ENCODE measurements at regions not wholly inside any gene's neighbourhood (a gene's known extent, or its start where the extent isn't known, plus 50 kb on each side); places are given as distances from the start of the nearest gene placed in this dataset.

- no peak for DNase-seq
- no peak overlapping the region for H2BK5ac ChIP-seq (ENCODE audit: low read length)
- no CpG with 5 or more reads among the region's 1 CpG for WGBS (ENCODE audit: extremely low coverage, insufficient coverage, low lambda C conversion rate)
- H2AK5ac ChIP-seq (ENCODE audit: low read length), result no peak overlapping the region
- no peak overlapping the region for H3K4ac ChIP-seq (ENCODE audit: low read depth, low read length)
- no peaks in the 10 kb centered on the region for H3K36me3 ChIP-seq (ENCODE audit: control insufficient read depth, insufficient read depth, low read length)
- H4K8ac ChIP-seq (ENCODE audit: low read depth, low read length), result no peak overlapping the region
- H2BK15ac ChIP-seq (replicated peaks; ENCODE audit: low read depth), result no peak overlapping the region
- no peak overlapping the region for H3K23ac ChIP-seq (ENCODE audit: low read length)
- no peaks in the 10 kb centered on the region for H3K79me1 ChIP-seq (ENCODE audit: low read length)
- no peaks in the 10 kb centered on the region for H3K79me2 ChIP-seq (ENCODE audit: control insufficient read depth, insufficient read depth, low read length)
- H3K4me1 ChIP-seq (ENCODE audit: control insufficient read depth, low read depth, low read length), result no peaks in the 10 kb centered on the region
- H3K4me2 ChIP-seq (ENCODE audit: low read length), result no peak overlapping the region
- H3K27me3 ChIP-seq (ENCODE audit: insufficient read depth, low read length, poor library complexity), result no peaks in the 10 kb centered on the region
- no peak overlapping the region for H2BK120ac ChIP-seq (ENCODE audit: low read depth, low read length)
- no peak overlapping the region for H3K27ac ChIP-seq (ENCODE audit: low read depth, low read length)
- no peak overlapping the region for H3K18ac ChIP-seq (ENCODE audit: low read length)
- no peak overlapping the region for H3K9ac ChIP-seq (ENCODE audit: low read length)
- no peak overlapping the region for H4K5ac ChIP-seq (ENCODE audit: low read length)
- H3K56ac ChIP-seq (ENCODE audit: low read length), result no peak overlapping the region
- H3K4me3 ChIP-seq (ENCODE audit: low read length), result no peak overlapping the region
Measured at GRCh38 chr4:130110770-130111169, 1014.8 kb downstream of the C4orf33 start.

GRCh38 chr4:130124066-130124465 is 1028.1 kb downstream of the C4orf33 start:
- no peak overlapping the region for H3K4ac ChIP-seq (ENCODE audit: low read depth, low read length)
- H3K36me3 ChIP-seq (ENCODE audit: control insufficient read depth, insufficient read depth, low read length), result no peaks in the 10 kb centered on the region
- H4K5ac ChIP-seq (ENCODE audit: low read length), result no peak overlapping the region
- no peaks in the 10 kb centered on the region for H3K27me3 ChIP-seq (ENCODE audit: insufficient read depth, low read length, poor library complexity)
- H3K18ac ChIP-seq (ENCODE audit: low read length), result no peak overlapping the region
- no peak overlapping the region for H3K27ac ChIP-seq (ENCODE audit: low read depth, low read length)
- no peak overlapping the region for H3K56ac ChIP-seq (ENCODE audit: low read length)
- no peaks in the 10 kb centered on the region for H3K79me2 ChIP-seq (ENCODE audit: control insufficient read depth, insufficient read depth, low read length)
- no peak overlapping the region for H2BK15ac ChIP-seq (replicated peaks; ENCODE audit: low read depth)
- no peak overlapping the region for H3K4me3 ChIP-seq (ENCODE audit: low read length)
- no peaks in the 10 kb centered on the region for H3K79me1 ChIP-seq (ENCODE audit: low read length)
- H3K4me2 ChIP-seq (ENCODE audit: low read length), result no peak overlapping the region
- H4K8ac ChIP-seq (ENCODE audit: low read depth, low read length), result no peak overlapping the region
- H2AK5ac ChIP-seq (ENCODE audit: low read length), result no peak overlapping the region
- no peak overlapping the region for H3K23ac ChIP-seq (ENCODE audit: low read length)
- no peak overlapping the region for H2BK5ac ChIP-seq (ENCODE audit: low read length)
- no peaks in the 10 kb centered on the region for H3K4me1 ChIP-seq (ENCODE audit: control insufficient read depth, low read depth, low read length)
- H3K9ac ChIP-seq (ENCODE audit: low read length), result no peak overlapping the region
- H2BK120ac ChIP-seq (ENCODE audit: low read depth, low read length), result no peak overlapping the region
- no CpG with 5 or more reads among the region's 4 CpGs for WGBS (ENCODE audit: extremely low coverage, insufficient coverage, low lambda C conversion rate)
- DNase-seq, result no peak

DNA sequence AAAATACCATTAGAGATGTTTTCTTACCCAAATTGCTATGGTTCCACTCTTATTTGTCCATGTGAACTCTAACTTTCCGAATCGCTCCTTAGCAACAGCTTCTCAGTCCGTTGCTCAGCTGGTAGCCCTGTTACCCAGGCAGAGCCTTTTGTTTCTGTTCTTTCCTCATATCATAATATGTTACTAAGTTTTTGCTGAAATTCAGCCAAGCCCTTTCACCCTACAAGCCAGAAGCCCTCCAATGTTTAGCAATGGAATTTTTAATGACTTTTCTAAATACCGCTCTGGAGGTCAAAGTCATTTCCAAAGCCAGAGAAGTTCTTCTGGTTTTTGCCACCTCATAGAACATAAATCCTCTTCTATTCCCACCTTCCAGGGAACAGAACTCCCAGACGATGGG is 1029.5 kb downstream of the C4orf33 start:
- no peak for DNase-seq
- H3K79me2 ChIP-seq (ENCODE audit: control insufficient read depth, insufficient read depth, low read length), result no peaks in the 10 kb centered on the region
- H3K9ac ChIP-seq (ENCODE audit: low read length), result no peak overlapping the region
- no peak overlapping the region for H3K56ac ChIP-seq (ENCODE audit: low read length)
- no peaks in the 10 kb centered on the region for H3K36me3 ChIP-seq (ENCODE audit: control insufficient read depth, insufficient read depth, low read length)
- H2AK5ac ChIP-seq (ENCODE audit: low read length), result no peak overlapping the region
- no peak overlapping the region for H4K8ac ChIP-seq (ENCODE audit: low read depth, low read length)
- H4K5ac ChIP-seq (ENCODE audit: low read length), result no peak overlapping the region
- H2BK15ac ChIP-seq (replicated peaks; ENCODE audit: low read depth), result no peak overlapping the region
- no peak overlapping the region for H3K27ac ChIP-seq (ENCODE audit: low read depth, low read length)
- H2BK120ac ChIP-seq (ENCODE audit: low read depth, low read length), result no peak overlapping the region
- H3K4me2 ChIP-seq (ENCODE audit: low read length), result no peak overlapping the region
- H3K23ac ChIP-seq (ENCODE audit: low read length), result no peak overlapping the region
- H2BK5ac ChIP-seq (ENCODE audit: low read length), result no peak overlapping the region
- no peak overlapping the region for H3K4ac ChIP-seq (ENCODE audit: low read depth, low read length)
- H3K79me1 ChIP-seq (ENCODE audit: low read length), result no peaks in the 10 kb centered on the region
- H3K4me1 ChIP-seq (ENCODE audit: control insufficient read depth, low read depth, low read length), result no peaks in the 10 kb centered on the region
- H3K4me3 ChIP-seq (ENCODE audit: low read length), result no peak overlapping the region
- no CpG with 5 or more reads among the region's 5 CpGs for WGBS (ENCODE audit: extremely low coverage, insufficient coverage, low lambda C conversion rate)
- no peaks in the 10 kb centered on the region for H3K27me3 ChIP-seq (ENCODE audit: insufficient read depth, low read length, poor library complexity)
- H3K18ac ChIP-seq (ENCODE audit: low read length), result no peak overlapping the region

DNA sequence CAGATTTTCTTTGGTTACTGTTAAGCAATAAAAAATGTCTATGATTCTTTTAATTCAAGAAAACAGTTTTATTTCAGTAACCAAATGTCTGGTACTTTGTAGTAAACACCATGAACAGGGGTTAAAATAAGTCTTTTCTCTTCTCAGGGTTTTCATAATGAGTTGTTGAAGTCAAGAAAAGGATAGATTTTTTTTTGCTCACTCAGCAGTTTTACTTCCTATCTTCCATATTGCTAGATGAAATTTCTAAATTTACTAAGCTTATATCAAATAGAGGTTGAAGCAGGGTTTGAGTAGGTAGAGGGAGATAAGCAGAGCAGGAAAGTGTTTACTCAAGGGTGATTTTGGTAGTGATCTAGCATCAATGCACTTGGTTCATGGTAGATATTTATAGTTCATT is 1031.3 kb downstream of the C4orf33 start:
- Histone ChIP-seq H2BK120ac (ENCODE audit: low read depth, low read length) (no peak overlapping the region), H3K27ac (ENCODE audit: low read depth, low read length) (no peak overlapping the region), H3K4ac (ENCODE audit: low read depth, low read length) (no peak overlapping the region), H3K79me1 (ENCODE audit: low read length) (no peaks in the 10 kb centered on the region), H2BK15ac (replicated peaks; ENCODE audit: low read depth) (no peak overlapping the region), H3K4me1 (ENCODE audit: control insufficient read depth, low read depth, low read length) (no peaks in the 10 kb centered on the region), H3K27me3 (ENCODE audit: insufficient read depth, low read length, poor library complexity) (no peaks in the 10 kb centered on the region), H3K56ac (ENCODE audit: low read length) (no peak overlapping the region), H3K4me3 (ENCODE audit: low read length) (no peak overlapping the region), H4K8ac (ENCODE audit: low read depth, low read length) (no peak overlapping the region), H3K79me2 (ENCODE audit: control insufficient read depth, insufficient read depth, low read length) (no peaks in the 10 kb centered on the region), H3K23ac (ENCODE audit: low read length) (no peak overlapping the region), H2BK5ac (ENCODE audit: low read length) (no peak overlapping the region), H4K5ac (ENCODE audit: low read length) (no peak overlapping the region), H3K9ac (ENCODE audit: low read length) (no peak overlapping the region), H2AK5ac (ENCODE audit: low read length) (no peak overlapping the region), H3K36me3 (ENCODE audit: control insufficient read depth, insufficient read depth, low read length) (no peaks in the 10 kb centered on the region), H3K4me2 (ENCODE audit: low read length) (no peak overlapping the region), H3K18ac (ENCODE audit: low read length) (no peak overlapping the region)
- DNase-seq, result no peak

GRCh38 chr4:130131536-130131935 is 1035.6 kb downstream of the C4orf33 start:
- Histone ChIP-seq H3K27me3 (ENCODE audit: insufficient read depth, low read length, poor library complexity) (no peaks in the 10 kb centered on the region), H4K8ac (ENCODE audit: low read depth, low read length) (no peak overlapping the region)
- no CpG with 5 or more reads among the region's 3 CpGs for WGBS (ENCODE audit: extremely low coverage, insufficient coverage, low lambda C conversion rate)

GRCh38 chr4:130141651-130142050 is 1045.7 kb downstream of the C4orf33 start:
- H3K27me3 ChIP-seq (ENCODE audit: insufficient read depth, low read length, poor library complexity), result no peaks in the 10 kb centered on the region
- H3K79me1 ChIP-seq (ENCODE audit: low read length), result no peaks in the 10 kb centered on the region

More at GRCh38 chr4:130131536-130131935, 1035.6 kb downstream of the C4orf33 start:
- no peak overlapping the region for H2BK5ac ChIP-seq (ENCODE audit: low read length)
- H4K5ac ChIP-seq (ENCODE audit: low read length), result no peak overlapping the region
- H2BK120ac ChIP-seq (ENCODE audit: low read depth, low read length), result no peak overlapping the region
- no peaks in the 10 kb centered on the region for H3K79me2 ChIP-seq (ENCODE audit: control insufficient read depth, insufficient read depth, low read length)
- H3K56ac ChIP-seq (ENCODE audit: low read length), result no peak overlapping the region
- H3K4ac ChIP-seq (ENCODE audit: low read depth, low read length), result no peak overlapping the region
- H3K18ac ChIP-seq (ENCODE audit: low read length), result no peak overlapping the region
- H3K79me1 ChIP-seq (ENCODE audit: low read length), result no peaks in the 10 kb centered on the region
- H3K4me2 ChIP-seq (ENCODE audit: low read length), result no peak overlapping the region
- no peak overlapping the region for H3K27ac ChIP-seq (ENCODE audit: low read depth, low read length)
- H3K36me3 ChIP-seq (ENCODE audit: control insufficient read depth, insufficient read depth, low read length), result no peaks in the 10 kb centered on the region
- no peak overlapping the region for H3K9ac ChIP-seq (ENCODE audit: low read length)
- no peak overlapping the region for H2BK15ac ChIP-seq (replicated peaks; ENCODE audit: low read depth)
- H2AK5ac ChIP-seq (ENCODE audit: low read length), result no peak overlapping the region
- H3K4me1 ChIP-seq (ENCODE audit: control insufficient read depth, low read depth, low read length), result no peaks in the 10 kb centered on the region
- DNase-seq, result no peak
- H3K23ac ChIP-seq (ENCODE audit: low read length), result no peak overlapping the region
- no peak overlapping the region for H3K4me3 ChIP-seq (ENCODE audit: low read length)

More at GRCh38 chr4:130141651-130142050, 1045.7 kb downstream of the C4orf33 start:
- Histone ChIP-seq H2BK5ac (ENCODE audit: low read length) (no peak overlapping the region), H3K79me2 (ENCODE audit: control insufficient read depth, insufficient read depth, low read length) (no peaks in the 10 kb centered on the region), H3K56ac (ENCODE audit: low read length) (no peak overlapping the region), H2BK15ac (replicated peaks; ENCODE audit: low read depth) (no peak overlapping the region), H3K4me3 (ENCODE audit: low read length) (no peak overlapping the region), H3K18ac (ENCODE audit: low read length) (no peak overlapping the region), H2AK5ac (ENCODE audit: low read length) (no peak overlapping the region), H3K4me2 (ENCODE audit: low read length) (no peak overlapping the region), H3K23ac (ENCODE audit: low read length) (no peak overlapping the region), H3K4ac (ENCODE audit: low read depth, low read length) (no peak overlapping the region), H3K4me1 (ENCODE audit: control insufficient read depth, low read depth, low read length) (no peaks in the 10 kb centered on the region), H3K36me3 (ENCODE audit: control insufficient read depth, insufficient read depth, low read length) (no peaks in the 10 kb centered on the region), H4K8ac (ENCODE audit: low read depth, low read length) (no peak overlapping the region), H3K27ac (ENCODE audit: low read depth, low read length) (no peak overlapping the region), H4K5ac (ENCODE audit: low read length) (no peak overlapping the region), H3K9ac (ENCODE audit: low read length) (no peak overlapping the region), H2BK120ac (ENCODE audit: low read depth, low read length) (no peak overlapping the region)
- DNase-seq, result no peak
- no CpG with 5 or more reads among the region's 7 CpGs for WGBS (ENCODE audit: extremely low coverage, insufficient coverage, low lambda C conversion rate)
